ENCODE measurements at regions not wholly inside any gene's neighbourhood (a gene's known extent, or its start where the extent isn't known, plus 50 kb on each side); places are given as distances from the start of the nearest gene placed in this dataset.

GRCh38 chr6:126821706-126822105 lies 296.8 kb upstream of the RSPO3 start:
- no peaks in the 10 kb centered on the region for H3K27me3 ChIP-seq (ENCODE audit: insufficient read depth, low read length)
- no peak for TF ChIP-seq CTCF (conservative IDR thresholded peaks at IDR 0.05)
- no peak overlapping the region for H2BK15ac ChIP-seq (ENCODE audit: low read depth, low read length)
- no peak overlapping the region for H3K14ac ChIP-seq (ENCODE audit: insufficient read depth, low read length)
- H2BK5ac ChIP-seq (ENCODE audit: insufficient read length, low read length) = no peak overlapping the region
- H3K4me1 ChIP-seq (ENCODE audit: insufficient read depth, low read length) = peaks cover 5% of the 10 kb centered on the region
- Mint-ChIP-seq H3K9me3 (no peaks in the 10 kb centered on the region), H3K27ac (no peak overlapping the region), H3K36me3 (ENCODE audit: insufficient read depth in 1 of 3, low read depth in 3 of 3) (no peaks in the 10 kb centered on the region), H3K4me3 (no peak overlapping the region), H3K27me3 (ENCODE audit: low read depth) (no peaks in the 10 kb centered on the region), H3K4me1 (peaks cover 11 to 13% of the 10 kb centered on the region in 2 experiments)
- H3K23ac ChIP-seq (ENCODE audit: insufficient read length, low read depth, low read length) = no peak overlapping the region
- H3K27ac ChIP-seq (ENCODE audit: insufficient read length, low read depth, low read length) = no peak overlapping the region
- H3T11ph ChIP-seq (ENCODE audit: low read length) = no peak overlapping the region
- H2BK120ac ChIP-seq (ENCODE audit: low read depth, low read length, poor library complexity, severe bottlenecking) = no peak overlapping the region
- no peak overlapping the region for H4K8ac ChIP-seq (replicated peaks; ENCODE audit: insufficient read length, low read depth, low read length)
- no peak overlapping the region for H2AK5ac ChIP-seq (ENCODE audit: insufficient read length, low read length)
- H3K9ac ChIP-seq (ENCODE audit: extremely low read depth, insufficient read length, low read length) = no peak overlapping the region
- no peaks in the 10 kb centered on the region for H3K79me1 ChIP-seq (ENCODE audit: insufficient read depth, low read depth, low read length, poor library complexity, severe bottlenecking)
- no peak overlapping the region for H3K56ac ChIP-seq (ENCODE audit: insufficient read length, low read depth, low read length)
- no peak overlapping the region for H2BK20ac ChIP-seq (ENCODE audit: low read depth, low read length, poor library complexity, severe bottlenecking)
- no peak overlapping the region for H4K5ac ChIP-seq (ENCODE audit: insufficient read length, low read depth, low read length)
- no peaks in the 10 kb centered on the region for H3K9me3 ChIP-seq (ENCODE audit: control insufficient read depth, low read depth, low read length)
- WGBS (ENCODE audit: extremely low coverage, insufficient read length, low lambda C conversion rate) = no CpG with 5 or more reads among the region's 2 CpGs
- H4K20me1 ChIP-seq (ENCODE audit: control insufficient read depth, insufficient read depth, insufficient read length) = no peaks in the 10 kb centered on the region
- H3K79me2 ChIP-seq (ENCODE audit: insufficient read depth, low read length) = no peaks in the 10 kb centered on the region
- no peak overlapping the region for H3K4ac ChIP-seq (ENCODE audit: low read depth, low read length)
- DNase-seq = no peak
- no peak overlapping the region for H4K91ac ChIP-seq (ENCODE audit: insufficient read length, low read depth, low read length)
- no peak overlapping the region for H2BK12ac ChIP-seq (ENCODE audit: insufficient read length, low read depth, low read length)
- no peak overlapping the region for H2AFZ ChIP-seq (ENCODE audit: low read length)
- H3K4me2 ChIP-seq (ENCODE audit: insufficient read depth, insufficient read length, low read length) = no peak overlapping the region
- no peak overlapping the region for H3K18ac ChIP-seq (ENCODE audit: insufficient read length, low read depth, low read length)
- H3K23me2 ChIP-seq (ENCODE audit: insufficient read length, low read depth, low read length, poor library complexity, severe bottlenecking) = no peaks in the 10 kb centered on the region

Measured in H9 (cell line).